ENCODE measurements at regions not wholly inside any gene's neighbourhood (a gene's known extent, or its start where the extent isn't known, plus 50 kb on each side); places are given as distances from the start of the nearest gene placed in this dataset.

- H3K9ac ChIP-seq (ENCODE audit: low read length), result no peak overlapping the region
- ATAC-seq (no peak), DNase-seq (ENCODE audit: low read depth, low spot score) (no peak)
- H3K4me1 ChIP-seq (ENCODE audit: control insufficient read depth in 1 of 2, insufficient read depth in 2 of 2, low read length in 2 of 2), result no peaks in the 10 kb centered on the region
- TF ChIP-seq CTCF (IDR thresholded peaks at IDR 0.05 in 2 of 3, conservative IDR thresholded peaks at IDR 0.05 in 1 of 3; ENCODE audit: borderline replicate concordance in 1 of 3, insufficient read depth in 1 of 3, low read depth in 2 of 3, low read length in 2 of 3) (no peak), EGR1 (IDR thresholded peaks at IDR 0.05; ENCODE audit: low read depth) (no peak), ZFX (IDR thresholded peaks at IDR 0.05) (no peak), CEBPB (IDR thresholded peaks at IDR 0.05; ENCODE audit: low read depth) (no peak), ZNF274 (IDR thresholded peaks at IDR 0.05; ENCODE audit: low read depth, low read length) (no peak), JUND (IDR thresholded peaks at IDR 0.05) (no peak), TCF7L2 (IDR thresholded peaks at IDR 0.05; ENCODE audit: borderline replicate concordance, extremely low read depth, insufficient read depth, insufficient read length) (no peak), REST (IDR thresholded peaks at IDR 0.05; ENCODE audit: low read depth) (no peak), POLR2AphosphoS5 (IDR thresholded peaks at IDR 0.05; ENCODE audit: low read depth, low read length) (no peak), YY1 (IDR thresholded peaks at IDR 0.05; ENCODE audit: extremely low read depth, insufficient replicate concordance, low read depth, low read length) (no peak), ATF3 (IDR thresholded peaks at IDR 0.05) (no peak), CBX3 (IDR thresholded peaks at IDR 0.05; ENCODE audit: low read depth) (no peak), SRF (IDR thresholded peaks at IDR 0.05; ENCODE audit: low read depth) (no peak), ZBTB33 (IDR thresholded peaks at IDR 0.05; ENCODE audit: extremely low read depth, insufficient replicate concordance, low read length) (no peak), SP1 (IDR thresholded peaks at IDR 0.05; ENCODE audit: low read depth) (no peak), RAD21 (IDR thresholded peaks at IDR 0.05; ENCODE audit: low read depth) (no peak), EZH2 (IDR thresholded peaks at IDR 0.05) (no peak)
- CTCF ChIA-PET, result no interaction called here
- no TSS peak for BruUV-seq (replicated peaks)
- RAD21 ChIA-PET (ENCODE audit: low non-redundant PET in 1 of 2, low total read pairs in 2 of 2, uncharacterized antibody in 2 of 2, unreplicated experiment in 2 of 2), result no interaction called here
- H3K4me2 ChIP-seq (ENCODE audit: low read length), result no peak overlapping the region
- H3K36me3 ChIP-seq (ENCODE audit: control insufficient read depth in 1 of 2, insufficient read depth in 2 of 2, low read length in 2 of 2), result no peaks in the 10 kb centered on the region
- no peaks in the 10 kb centered on the region for H4K20me1 ChIP-seq (ENCODE audit: insufficient read depth)
- no peaks in the 10 kb centered on the region for H3K9me3 ChIP-seq (ENCODE audit: control insufficient read depth in 1 of 2, insufficient read depth in 1 of 2, low read depth in 1 of 2, low read length in 2 of 2)
- no peak overlapping the region for H2AFZ ChIP-seq (ENCODE audit: low read depth, low read length, poor library complexity, severe bottlenecking)
- no peaks in the 10 kb centered on the region for H3K79me2 ChIP-seq (ENCODE audit: insufficient read depth, low read length)
- intact Hi-C loops (cut with micrococcal nuclease), result loop anchor here (10.0 kb wide), 1 partner anchor 304 kb away; no protein-coding TSS in a partner anchor
- no peak overlapping the region for H3K27ac ChIP-seq (ENCODE audit: low read depth, low read length)
- no peaks in the 10 kb centered on the region for H3K27me3 ChIP-seq (ENCODE audit: insufficient read depth, low read length)
- POLR2A ChIA-PET, result no interaction called here
- no peaks in the 10 kb centered on the region for H3K9me2 ChIP-seq (ENCODE audit: insufficient read depth)
- no peak overlapping the region for H3K4me3 ChIP-seq (replicated peaks in 1 of 2; ENCODE audit: low read depth in 1 of 2, low read length in 2 of 2)
These were observed 312.5 kb downstream of the GRIN2B start for GRCh38 chr12:13668880-13669279.

All from HCT116 (cell line).